GM23338 (cell line): ENCODE measurements at regions not wholly inside any gene's neighbourhood (a gene's known extent, or its start where the extent isn't known, plus 50 kb on each side); places are given as distances from the start of the nearest gene placed in this dataset.

ENCODE experiments used
- CREB1 ChIP-seq: fragments of 250-450 bp; sonication (Bioruptor Pico); IDR thresholded peaks from 2 replicates; pipeline ENCODE4 v1.5.0; 2020; ENCODE audit warnings: low read depth, mild to moderate bottlenecking, moderate library complexity
- EZH2 ChIP-seq: fragments of 200-600 bp; sonication (generic); IDR thresholded peaks from one replicate; pipeline ENCODE4 v1.8.0; 2017; ENCODE audit warnings: antibody characterized with exemption, mild to moderate bottlenecking, low read depth; ENCODE audit not compliant: unreplicated experiment
- JUNB ChIP-seq: IDR thresholded peaks from one replicate; pipeline ENCODE4 v1.6.1; 2016; ENCODE audit warnings: antibody characterized with exemption; ENCODE audit not compliant: unreplicated experiment
- NANOG ChIP-seq: IDR thresholded peaks from 2 replicates; pipeline ENCODE4 v1.6.1; 2016; ENCODE audit warnings: antibody characterized with exemption, borderline replicate concordance
- STAT1 ChIP-seq: IDR thresholded peaks from one replicate; pipeline ENCODE4 v1.6.1; 2016; ENCODE audit warnings: antibody characterized with exemption; ENCODE audit not compliant: unreplicated experiment
- ZNF114 ChIP-seq: fragments of 250-450 bp; sonication (Bioruptor Pico); IDR thresholded peaks from 2 replicates; pipeline ENCODE4 v1.5.0; 2020; ENCODE audit warnings: mild to moderate bottlenecking, moderate library complexity
- TF ChIP-seq, protein P1 (sequence below): fragments of 250-450 bp; sonication (Bioruptor Pico); IDR thresholded peaks from 2 replicates; pipeline ENCODE4 v1.5.0; 2020; ENCODE audit warnings: mild to moderate bottlenecking, moderate library complexity
- TF ChIP-seq, protein P2 (sequence below), 2 experiments: fragments of 200-600 bp in 1 of 2; sonication (generic) in 1 of 2; conservative IDR thresholded peaks; 2 replicates each; pipeline versions ENCODE4 v1.5.1 to v1.6.1; 2016 to 2017; ENCODE audit warnings: antibody characterized with exemption in 2 of 2, low read depth in 2 of 2, mild to moderate bottlenecking in 2 of 2, moderate library complexity in 1 of 2

DNA sequence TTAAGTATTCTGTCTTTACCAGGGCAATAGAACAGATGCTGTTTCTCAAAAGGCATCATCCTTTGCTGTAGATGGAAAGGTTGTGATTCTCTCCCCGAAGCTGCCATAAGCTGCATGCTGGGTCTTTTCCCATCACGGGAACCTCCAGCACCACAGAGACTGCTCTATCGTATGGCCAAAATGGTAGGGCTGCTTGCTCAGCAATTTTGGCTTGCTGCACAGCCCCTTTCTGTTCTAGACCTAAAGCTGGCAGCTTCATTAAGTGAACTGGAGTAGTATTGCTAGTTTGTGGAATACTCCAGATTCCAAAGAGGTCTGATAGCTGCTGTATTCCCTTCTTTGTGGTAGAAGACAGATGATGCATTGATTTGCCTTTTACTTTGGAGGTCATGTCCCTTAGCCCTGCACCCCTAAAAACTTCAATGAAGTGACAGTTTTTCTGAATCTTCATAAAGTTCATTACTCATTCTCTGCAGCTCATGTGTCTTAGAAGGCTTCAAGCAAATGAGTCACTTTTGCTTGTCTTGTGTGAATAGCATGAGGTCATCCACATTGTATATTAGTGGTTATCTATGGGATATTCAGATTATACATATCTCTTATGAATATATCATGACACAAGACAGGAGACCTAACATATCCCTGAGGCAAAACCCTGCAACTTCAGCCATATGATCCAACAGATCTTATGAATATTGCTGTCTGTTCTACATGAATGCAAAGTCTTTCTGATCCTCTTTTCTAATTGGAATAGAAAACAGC, 245.3 kb downstream of the FAM76B start (continued):
- TF ChIP-seq, protein P1, sequence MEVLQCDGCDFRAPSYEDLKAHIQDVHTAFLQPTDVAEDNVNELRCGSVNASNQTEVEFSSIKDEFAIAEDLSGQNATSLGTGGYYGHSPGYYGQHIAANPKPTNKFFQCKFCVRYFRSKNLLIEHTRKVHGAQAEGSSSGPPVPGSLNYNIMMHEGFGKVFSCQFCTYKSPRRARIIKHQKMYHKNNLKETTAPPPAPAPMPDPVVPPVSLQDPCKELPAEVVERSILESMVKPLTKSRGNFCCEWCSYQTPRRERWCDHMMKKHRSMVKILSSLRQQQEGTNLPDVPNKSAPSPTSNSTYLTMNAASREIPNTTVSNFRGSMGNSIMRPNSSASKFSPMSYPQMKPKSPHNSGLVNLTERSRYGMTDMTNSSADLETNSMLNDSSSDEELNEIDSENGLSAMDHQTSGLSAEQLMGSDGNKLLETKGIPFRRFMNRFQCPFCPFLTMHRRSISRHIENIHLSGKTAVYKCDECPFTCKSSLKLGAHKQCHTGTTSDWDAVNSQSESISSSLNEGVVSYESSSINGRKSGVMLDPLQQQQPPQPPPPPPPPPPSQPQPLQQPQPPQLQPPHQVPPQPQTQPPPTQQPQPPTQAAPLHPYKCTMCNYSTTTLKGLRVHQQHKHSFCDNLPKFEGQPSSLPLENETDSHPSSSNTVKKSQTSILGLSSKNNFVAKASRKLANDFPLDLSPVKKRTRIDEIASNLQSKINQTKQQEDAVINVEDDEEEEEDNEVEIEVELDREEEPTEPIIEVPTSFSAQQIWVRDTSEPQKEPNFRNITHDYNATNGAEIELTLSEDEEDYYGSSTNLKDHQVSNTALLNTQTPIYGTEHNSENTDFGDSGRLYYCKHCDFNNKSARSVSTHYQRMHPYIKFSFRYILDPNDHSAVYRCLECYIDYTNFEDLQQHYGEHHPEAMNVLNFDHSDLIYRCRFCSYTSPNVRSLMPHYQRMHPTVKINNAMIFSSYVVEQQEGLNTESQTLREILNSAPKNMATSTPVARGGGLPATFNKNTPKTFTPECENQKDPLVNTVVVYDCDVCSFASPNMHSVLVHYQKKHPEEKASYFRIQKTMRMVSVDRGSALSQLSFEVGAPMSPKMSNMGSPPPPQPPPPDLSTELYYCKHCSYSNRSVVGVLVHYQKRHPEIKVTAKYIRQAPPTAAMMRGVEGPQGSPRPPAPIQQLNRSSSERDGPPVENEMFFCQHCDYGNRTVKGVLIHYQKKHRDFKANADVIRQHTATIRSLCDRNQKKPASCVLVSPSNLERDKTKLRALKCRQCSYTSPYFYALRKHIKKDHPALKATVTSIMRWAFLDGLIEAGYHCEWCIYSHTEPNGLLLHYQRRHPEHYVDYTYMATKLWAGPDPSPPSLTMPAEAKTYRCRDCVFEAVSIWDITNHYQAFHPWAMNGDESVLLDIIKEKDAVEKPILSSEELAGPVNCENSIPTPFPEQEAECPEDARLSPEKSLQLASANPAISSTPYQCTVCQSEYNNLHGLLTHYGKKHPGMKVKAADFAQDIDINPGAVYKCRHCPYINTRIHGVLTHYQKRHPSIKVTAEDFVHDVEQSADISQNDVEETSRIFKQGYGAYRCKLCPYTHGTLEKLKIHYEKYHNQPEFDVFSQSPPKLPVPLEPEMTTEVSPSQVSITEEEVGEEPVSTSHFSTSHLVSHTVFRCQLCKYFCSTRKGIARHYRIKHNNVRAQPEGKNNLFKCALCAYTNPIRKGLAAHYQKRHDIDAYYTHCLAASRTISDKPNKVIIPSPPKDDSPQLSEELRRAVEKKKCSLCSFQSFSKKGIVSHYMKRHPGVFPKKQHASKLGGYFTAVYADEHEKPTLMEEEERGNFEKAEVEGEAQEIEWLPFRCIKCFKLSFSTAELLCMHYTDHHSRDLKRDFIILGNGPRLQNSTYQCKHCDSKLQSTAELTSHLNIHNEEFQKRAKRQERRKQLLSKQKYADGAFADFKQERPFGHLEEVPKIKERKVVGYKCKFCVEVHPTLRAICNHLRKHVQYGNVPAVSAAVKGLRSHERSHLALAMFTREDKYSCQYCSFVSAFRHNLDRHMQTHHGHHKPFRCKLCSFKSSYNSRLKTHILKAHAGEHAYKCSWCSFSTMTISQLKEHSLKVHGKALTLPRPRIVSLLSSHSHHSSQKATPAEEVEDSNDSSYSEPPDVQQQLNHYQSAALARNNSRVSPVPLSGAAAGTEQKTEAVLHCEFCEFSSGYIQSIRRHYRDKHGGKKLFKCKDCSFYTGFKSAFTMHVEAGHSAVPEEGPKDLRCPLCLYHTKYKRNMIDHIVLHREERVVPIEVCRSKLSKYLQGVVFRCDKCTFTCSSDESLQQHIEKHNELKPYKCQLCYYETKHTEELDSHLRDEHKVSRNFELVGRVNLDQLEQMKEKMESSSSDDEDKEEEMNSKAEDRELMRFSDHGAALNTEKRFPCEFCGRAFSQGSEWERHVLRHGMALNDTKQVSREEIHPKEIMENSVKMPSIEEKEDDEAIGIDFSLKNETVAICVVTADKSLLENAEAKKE = no peak
- TF ChIP-seq NANOG (no peak), JUNB (no peak), ZNF114 (no peak), STAT1 (no peak), EZH2 (no peak), CREB1 (CRISPR knock-in tag) (no peak)
- TF ChIP-seq, protein P2, sequence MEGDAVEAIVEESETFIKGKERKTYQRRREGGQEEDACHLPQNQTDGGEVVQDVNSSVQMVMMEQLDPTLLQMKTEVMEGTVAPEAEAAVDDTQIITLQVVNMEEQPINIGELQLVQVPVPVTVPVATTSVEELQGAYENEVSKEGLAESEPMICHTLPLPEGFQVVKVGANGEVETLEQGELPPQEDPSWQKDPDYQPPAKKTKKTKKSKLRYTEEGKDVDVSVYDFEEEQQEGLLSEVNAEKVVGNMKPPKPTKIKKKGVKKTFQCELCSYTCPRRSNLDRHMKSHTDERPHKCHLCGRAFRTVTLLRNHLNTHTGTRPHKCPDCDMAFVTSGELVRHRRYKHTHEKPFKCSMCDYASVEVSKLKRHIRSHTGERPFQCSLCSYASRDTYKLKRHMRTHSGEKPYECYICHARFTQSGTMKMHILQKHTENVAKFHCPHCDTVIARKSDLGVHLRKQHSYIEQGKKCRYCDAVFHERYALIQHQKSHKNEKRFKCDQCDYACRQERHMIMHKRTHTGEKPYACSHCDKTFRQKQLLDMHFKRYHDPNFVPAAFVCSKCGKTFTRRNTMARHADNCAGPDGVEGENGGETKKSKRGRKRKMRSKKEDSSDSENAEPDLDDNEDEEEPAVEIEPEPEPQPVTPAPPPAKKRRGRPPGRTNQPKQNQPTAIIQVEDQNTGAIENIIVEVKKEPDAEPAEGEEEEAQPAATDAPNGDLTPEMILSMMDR (conservative IDR thresholded peaks at IDR 0.05; ENCODE audit: low read depth in 2 of 2) = no peak
